ENCODE measurements at regions not wholly inside any gene's neighbourhood (a gene's known extent, or its start where the extent isn't known, plus 50 kb on each side); places are given as distances from the start of the nearest gene placed in this dataset.

GRCh38 chr12:76135456-76135855 is 51.0 kb upstream of the NAP1L1 start:
- TF ChIP-seq TAF1 (IDR thresholded peaks at IDR 0.05; ENCODE audit: low read depth), result no peak
- no peak for TF ChIP-seq EGR1 (IDR thresholded peaks at IDR 0.05)
- TF ChIP-seq TEAD4 (IDR thresholded peaks at IDR 0.05), result no peak
- TF ChIP-seq REST (IDR thresholded peaks at IDR 0.05; ENCODE audit: low read depth), result no peak
- TF ChIP-seq USF1 (IDR thresholded peaks at IDR 0.05), result no peak
- TF ChIP-seq CREB1 (IDR thresholded peaks at IDR 0.05; ENCODE audit: low read depth), result no peak
- no peak for TF ChIP-seq YY1 (IDR thresholded peaks at IDR 0.05; ENCODE audit: low read depth)
- no peak for TF ChIP-seq RAD21 (IDR thresholded peaks at IDR 0.05; ENCODE audit: low read depth)
- no peak for TF ChIP-seq FOXM1 (IDR thresholded peaks at IDR 0.05; ENCODE audit: borderline replicate concordance, low read depth)
- TF ChIP-seq TCF12 (IDR thresholded peaks at IDR 0.05; ENCODE audit: low read depth), result no peak
- no peak for TF ChIP-seq ZBTB7A (IDR thresholded peaks at IDR 0.05; ENCODE audit: low read depth)
- TF ChIP-seq CEBPB (IDR thresholded peaks at IDR 0.05), result no peak
- no peak for TF ChIP-seq NFIC (IDR thresholded peaks at IDR 0.05)
- TF ChIP-seq EP300 (IDR thresholded peaks at IDR 0.05; ENCODE audit: borderline replicate concordance), result no peak
- no peak for TF ChIP-seq MAX (IDR thresholded peaks at IDR 0.05)
